ENCODE measurements at regions not wholly inside any gene's neighbourhood (a gene's known extent, or its start where the extent isn't known, plus 50 kb on each side); places are given as distances from the start of the nearest gene placed in this dataset.
A peak's percentile ranks its signal among the peaks of the same experiment; 100 is the strongest.

DNA sequence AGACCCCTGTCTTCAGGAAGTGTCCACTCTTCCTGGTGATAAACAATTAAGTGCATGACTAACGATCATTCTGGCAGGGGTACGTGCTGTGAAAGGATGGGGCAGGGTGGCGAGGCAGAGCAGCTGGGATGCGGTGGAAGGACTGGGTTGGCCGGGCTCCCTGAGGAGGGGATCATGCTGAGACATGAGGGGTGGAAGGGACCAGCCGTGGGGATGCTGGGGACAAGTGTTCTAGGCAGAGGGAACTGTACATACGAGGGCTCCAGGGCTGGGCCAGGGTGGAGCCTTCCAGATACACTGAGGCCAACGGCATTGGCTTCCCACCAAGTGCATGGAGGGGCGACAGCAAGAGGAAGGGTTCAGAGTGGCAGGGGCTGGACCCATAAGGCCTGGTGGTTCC lies 65.7 kb upstream of the SIRPA start (continued):
- no peak for TF ChIP-seq RAD21 (IDR thresholded peaks at IDR 0.05; ENCODE audit: low read length)

DNA sequence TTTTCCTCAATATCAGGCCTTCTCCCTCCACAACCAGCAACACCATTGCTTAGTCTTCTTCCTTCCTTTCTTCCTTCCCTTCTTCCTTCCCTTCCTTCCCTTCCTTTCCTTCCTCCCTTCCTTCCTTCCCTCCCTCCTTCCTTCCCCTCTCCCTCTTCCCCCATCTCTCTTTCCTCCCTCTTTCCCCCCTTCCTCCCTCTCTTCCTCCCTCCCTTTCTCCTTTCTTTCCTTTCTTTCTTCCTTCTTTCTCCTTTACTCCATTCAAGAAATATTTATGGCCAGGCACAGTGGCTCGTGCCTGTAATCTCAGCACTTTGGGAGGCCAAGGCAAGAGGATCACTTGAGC lies 66.4 kb upstream of the SIRPA start:
- Histone ChIP-seq H4K91ac (ENCODE audit: insufficient read depth, low read depth, low read length) (peak overlapping the region; percentile 89; the same call in 1 of the 2 replicates), H2AFZ (replicated peaks; ENCODE audit: low read length, poor library complexity) (peak overlapping the region; percentile 5), H2BK5ac (ENCODE audit: low read depth, low read length, poor library complexity, severe bottlenecking) (no peak overlapping the region), H2BK15ac (ENCODE audit: low read depth, low read length) (peak overlapping the region; percentile 96; the same call in 2 of the 3 replicates), H3K18ac (ENCODE audit: low read depth, low read length) (peak overlapping the region; percentile 70), H3K4me2 (ENCODE audit: low read depth, low read length) (no peak overlapping the region), H3K9me3 (ENCODE audit: control insufficient read depth, insufficient read depth, low read length) (no peaks in the 10 kb centered on the region), H3K14ac (replicated peaks; ENCODE audit: low read depth, low read length) (0 out of 2 replicates have a peak overlapping the region, but pooled peaks have one; percentile 28), H2AK5ac (ENCODE audit: low read depth, low read length) (peak overlapping the region; percentile 95), H3K36me3 (ENCODE audit: control insufficient read depth, insufficient read depth, low read length) (no peaks in the 10 kb centered on the region), H2AK9ac (replicated peaks; ENCODE audit: low read depth, low read length, poor library complexity) (no peak overlapping the region), H3K27me3 (ENCODE audit: control insufficient read depth, insufficient read depth, low read length) (no peaks in the 10 kb centered on the region), H2BK120ac (ENCODE audit: low read depth, low read length) (peak overlapping the region; percentile 76), H3K4ac (ENCODE audit: low read depth, low read length) (peak overlapping the region; percentile 83), H3K56ac (ENCODE audit: extremely low read depth, insufficient read depth, low read length) (no peak overlapping the region), H3K4me1 (ENCODE audit: control insufficient read depth, insufficient read depth, low read length) (peaks cover 37% of the 10 kb centered on the region), H3K9ac (ENCODE audit: low read depth, low read length) (no peak overlapping the region), H3K4me3 (ENCODE audit: insufficient read depth, low read depth, low read length) (no peak overlapping the region), H4K5ac (ENCODE audit: low read depth, low read length) (peak overlapping the region; percentile 58; the same call in 1 of the 2 replicates), H4K8ac (ENCODE audit: low read depth in 2 of 2, low read length in 2 of 2) (peak overlapping the region; percentile 70 to 95), H3K27ac (ENCODE audit: insufficient read depth, low read length) (peak overlapping the region; percentile 11; the same call in 1 of the 2 replicates), H3K23ac (ENCODE audit: low read depth, low read length) (peak overlapping the region; percentile 79; the same call in 1 of the 2 replicates), H2BK20ac (ENCODE audit: low read depth, low read length) (peak overlapping the region; percentile 78), H4K20me1 (ENCODE audit: insufficient read depth, low read length) (no peaks in the 10 kb centered on the region), H3K9me1 (ENCODE audit: insufficient read depth, low read length) (peaks cover 22% of the 10 kb centered on the region), H3K79me1 (ENCODE audit: low read depth in 1 of 2, low read length in 2 of 2) (no peaks in the 10 kb centered on the region)
- POLR2A ChIA-PET (ENCODE audit: unreplicated experiment) = no interaction called here
- TF ChIP-seq MXI1 (IDR thresholded peaks at IDR 0.05; ENCODE audit: borderline replicate concordance, low read depth, low read length) = no peak
- TF ChIP-seq BHLHE40 (IDR thresholded peaks at IDR 0.05; ENCODE audit: low read depth, low read length) = no peak
- no peak for TF ChIP-seq MAFK (IDR thresholded peaks at IDR 0.05; ENCODE audit: low read depth, low read length)
- no peak for TF ChIP-seq RFX5 (IDR thresholded peaks at IDR 0.05; ENCODE audit: low read depth, low read length)
- TF ChIP-seq, protein P1, sequence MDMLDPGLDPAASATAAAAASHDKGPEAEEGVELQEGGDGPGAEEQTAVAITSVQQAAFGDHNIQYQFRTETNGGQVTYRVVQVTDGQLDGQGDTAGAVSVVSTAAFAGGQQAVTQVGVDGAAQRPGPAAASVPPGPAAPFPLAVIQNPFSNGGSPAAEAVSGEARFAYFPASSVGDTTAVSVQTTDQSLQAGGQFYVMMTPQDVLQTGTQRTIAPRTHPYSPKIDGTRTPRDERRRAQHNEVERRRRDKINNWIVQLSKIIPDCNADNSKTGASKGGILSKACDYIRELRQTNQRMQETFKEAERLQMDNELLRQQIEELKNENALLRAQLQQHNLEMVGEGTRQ (IDR thresholded peaks at IDR 0.05; ENCODE audit: low read depth, low read length) = no peak
- TF ChIP-seq, protein P2, sequence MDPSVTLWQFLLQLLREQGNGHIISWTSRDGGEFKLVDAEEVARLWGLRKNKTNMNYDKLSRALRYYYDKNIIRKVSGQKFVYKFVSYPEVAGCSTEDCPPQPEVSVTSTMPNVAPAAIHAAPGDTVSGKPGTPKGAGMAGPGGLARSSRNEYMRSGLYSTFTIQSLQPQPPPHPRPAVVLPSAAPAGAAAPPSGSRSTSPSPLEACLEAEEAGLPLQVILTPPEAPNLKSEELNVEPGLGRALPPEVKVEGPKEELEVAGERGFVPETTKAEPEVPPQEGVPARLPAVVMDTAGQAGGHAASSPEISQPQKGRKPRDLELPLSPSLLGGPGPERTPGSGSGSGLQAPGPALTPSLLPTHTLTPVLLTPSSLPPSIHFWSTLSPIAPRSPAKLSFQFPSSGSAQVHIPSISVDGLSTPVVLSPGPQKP (IDR thresholded peaks at IDR 0.05; ENCODE audit: borderline replicate concordance, low read depth, low read length) = no peak
- no peak for TF ChIP-seq FOS (IDR thresholded peaks at IDR 0.05; ENCODE audit: low read depth, low read length)
- ATAC-seq (ENCODE audit: low read depth) (no peak), DNase-seq (no peak)
- BruUV-seq (replicated peaks) = no TSS peak
- dilution Hi-C loops (cut with HindIII; ENCODE audit: low sequenced_read_pairs, unreplicated experiment) (no loop called here), intact Hi-C loops (cut with micrococcal nuclease) (no loop called here), in situ Hi-C loops (cut with MboI; ENCODE audit: low sequenced_read_pairs) (loop anchor here (25.0 kb wide), 1 partner anchor 491 kb away; the partner anchor contains the start of gene SDCBP2)
- CTCF ChIA-PET = no interaction called here
- no CpG with 5 or more reads among the region's 1 CpG for WGBS, 2 experiments (ENCODE audit: extremely low coverage in 2 of 2, insufficient read length in 1 of 2)

Data from IMR-90 (cell line).